ENCODE measurements at regions not wholly inside any gene's neighbourhood (a gene's known extent, or its start where the extent isn't known, plus 50 kb on each side); places are given as distances from the start of the nearest gene placed in this dataset.

DNA sequence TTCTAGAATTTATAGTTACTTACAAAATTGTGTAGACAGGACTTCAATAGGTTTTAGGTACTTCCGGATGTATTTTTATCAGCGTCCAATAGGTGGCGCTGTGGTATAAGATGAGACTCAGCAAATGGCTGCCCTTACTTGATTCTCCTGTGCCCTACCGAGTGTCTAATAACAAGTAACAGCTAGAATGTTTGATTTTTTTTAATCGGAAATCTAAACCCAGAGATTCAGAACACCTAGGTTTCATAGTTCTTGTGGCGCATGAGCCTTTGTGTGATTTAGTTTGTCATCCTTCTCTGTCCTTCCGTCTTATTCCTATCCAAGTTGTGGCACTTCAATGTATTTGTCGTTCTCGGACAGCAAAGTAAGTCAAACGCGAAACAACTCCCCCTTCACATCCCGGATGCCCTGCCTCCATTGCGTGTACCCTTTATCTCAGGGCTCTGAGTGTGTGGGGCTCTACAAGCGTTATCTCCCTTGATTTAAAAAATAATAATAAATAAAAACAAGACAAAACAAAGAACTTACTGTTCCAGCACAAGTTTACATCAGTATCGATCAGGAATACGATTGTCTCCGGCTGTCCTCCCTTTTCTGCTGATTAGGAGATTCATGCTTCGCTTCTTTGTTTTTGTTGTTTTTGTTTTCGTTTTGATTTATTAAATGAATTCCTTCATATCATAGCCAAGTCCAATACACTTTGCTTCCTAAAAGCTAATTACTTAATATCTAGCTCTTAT is 50.7 kb upstream of the SLC30A5 start (continued):
- TF ChIP-seq ELF3 (CRISPR knock-in tag; IDR thresholded peaks at IDR 0.05) (peak; percentile 76), SMARCC2 (IDR thresholded peaks at IDR 0.05) (no peak), AHDC1 (CRISPR knock-in tag; IDR thresholded peaks at IDR 0.05; ENCODE audit: borderline replicate concordance) (no peak), IKZF1 (IDR thresholded peaks at IDR 0.05) (no peak), ZNF782 (CRISPR knock-in tag; IDR thresholded peaks at IDR 0.05; ENCODE audit: borderline replicate concordance) (no peak), ZNF124 (CRISPR knock-in tag; IDR thresholded peaks at IDR 0.05) (peak; percentile 58; the same call in 1 of the 2 replicates), IRX3 (CRISPR knock-in tag; IDR thresholded peaks at IDR 0.05; ENCODE audit: borderline replicate concordance, low read depth) (no peak), ZBTB3 (CRISPR knock-in tag; IDR thresholded peaks at IDR 0.05; ENCODE audit: borderline replicate concordance, low read depth) (no peak), ZKSCAN1 (IDR thresholded peaks at IDR 0.05; ENCODE audit: low read length) (no peak), ZZZ3 (CRISPR knock-in tag; IDR thresholded peaks at IDR 0.05; ENCODE audit: borderline replicate concordance) (no peak), ZNF3 (CRISPR knock-in tag; IDR thresholded peaks at IDR 0.05) (no peak), TEAD3 (CRISPR knock-in tag; optimal IDR thresholded peaks at IDR 0.05; ENCODE audit: borderline replicate concordance) (no peak), ZBTB7B (CRISPR knock-in tag; IDR thresholded peaks at IDR 0.05) (no peak), SRSF9 (IDR thresholded peaks at IDR 0.05; ENCODE audit: borderline replicate concordance, insufficient read depth, low read depth, low read length, poor library complexity, severe bottlenecking) (no peak), PHB2 (IDR thresholded peaks at IDR 0.05; ENCODE audit: partially characterized antibody) (no peak), MYPOP (CRISPR knock-in tag; IDR thresholded peaks at IDR 0.05) (no peak), ZNF740 (CRISPR knock-in tag; IDR thresholded peaks at IDR 0.05) (no peak), XBP1 (CRISPR knock-in tag; IDR thresholded peaks at IDR 0.05) (no peak), ZNF616 (CRISPR knock-in tag; IDR thresholded peaks at IDR 0.05; ENCODE audit: low read depth) (no peak)
- TF ChIP-seq, protein P1, sequence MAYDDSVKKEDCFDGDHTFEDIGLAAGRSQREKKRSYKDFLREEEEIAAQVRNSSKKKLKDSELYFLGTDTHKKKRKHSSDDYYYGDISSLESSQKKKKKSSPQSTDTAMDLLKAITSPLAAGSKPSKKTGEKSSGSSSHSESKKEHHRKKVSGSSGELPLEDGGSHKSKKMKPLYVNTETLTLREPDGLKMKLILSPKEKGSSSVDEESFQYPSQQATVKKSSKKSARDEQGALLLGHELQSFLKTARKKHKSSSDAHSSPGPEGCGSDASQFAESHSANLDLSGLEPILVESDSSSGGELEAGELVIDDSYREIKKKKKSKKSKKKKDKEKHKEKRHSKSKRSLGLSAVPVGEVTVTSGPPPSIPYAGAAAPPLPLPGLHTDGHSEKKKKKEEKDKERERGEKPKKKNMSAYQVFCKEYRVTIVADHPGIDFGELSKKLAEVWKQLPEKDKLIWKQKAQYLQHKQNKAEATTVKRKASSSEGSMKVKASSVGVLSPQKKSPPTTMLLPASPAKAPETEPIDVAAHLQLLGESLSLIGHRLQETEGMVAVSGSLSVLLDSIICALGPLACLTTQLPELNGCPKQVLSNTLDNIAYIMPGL (CRISPR knock-in tag; IDR thresholded peaks at IDR 0.05; ENCODE audit: borderline replicate concordance in 1 of 2, low read depth in 1 of 2): peak; percentile 47 to 93; a peak in 3 of 4 replicates

Measured in HepG2 (cell line).